IPS-20b (cell line): ENCODE measurements at regions not wholly inside any gene's neighbourhood (a gene's known extent, or its start where the extent isn't known, plus 50 kb on each side); places are given as distances from the start of the nearest gene placed in this dataset.

Experiments
- H3K27ac ChIP-seq: one replicate; pipeline ENCODE4 v1.5.1; 2013; ENCODE audit warnings: low read length
- H3K27me3 ChIP-seq: 2 replicates; pipeline ENCODE4 v1.6.1; 2013; ENCODE audit warnings: mild to moderate bottlenecking, low read length, inconsistent platforms; ENCODE audit not compliant: insufficient read depth
- H3K36me3 ChIP-seq: 2 replicates; pipeline ENCODE4 v1.6.1; 2013; ENCODE audit warnings: low read depth, mild to moderate bottlenecking, inconsistent platforms, low read length, moderate library complexity; ENCODE audit not compliant: insufficient read depth
- H3K4me1 ChIP-seq: 2 replicates; pipeline ENCODE4 v1.6.1; 2013; ENCODE audit warnings: mild to moderate bottlenecking, control low read depth, inconsistent platforms, low read length, moderate library complexity; ENCODE audit not compliant: insufficient read depth
- H3K4me3 ChIP-seq: 2 replicates; pipeline ENCODE4 v1.5.1; 2013; ENCODE audit warnings: mild to moderate bottlenecking, low read length, inconsistent platforms
- H3K9ac ChIP-seq: 2 replicates; pipeline ENCODE4 v1.6.1; 2013; ENCODE audit warnings: low read depth, mild to moderate bottlenecking, inconsistent platforms, low read length, moderate library complexity
- H3K9me3 ChIP-seq: 2 replicates; pipeline ENCODE4 v1.6.1; 2013; ENCODE audit warnings: mild to moderate bottlenecking, low read depth, low read length, inconsistent platforms; ENCODE audit not compliant: insufficient read depth

- no peaks in the 10 kb centered on the region for H3K4me1 ChIP-seq
- no peak overlapping the region for H3K9ac ChIP-seq
- no peaks in the 10 kb centered on the region for H3K27me3 ChIP-seq
- H3K4me3 ChIP-seq, result no peak overlapping the region
- H3K36me3 ChIP-seq, result no peaks in the 10 kb centered on the region
- H3K27ac ChIP-seq, result no peak overlapping the region
- H3K9me3 ChIP-seq, result no peaks in the 10 kb centered on the region
Observed at GRCh38 chr3:17994167-17994566, 251.7 kb upstream of the TBC1D5 start.

- H3K27me3 ChIP-seq, result no peaks in the 10 kb centered on the region
- no peaks in the 10 kb centered on the region for H3K9me3 ChIP-seq
- H3K9ac ChIP-seq, result no peak overlapping the region
- no peak overlapping the region for H3K4me3 ChIP-seq
- H3K36me3 ChIP-seq, result no peaks in the 10 kb centered on the region
- no peak overlapping the region for H3K27ac ChIP-seq
- H3K4me1 ChIP-seq, result no peaks in the 10 kb centered on the region
Observed at GRCh38 chr3:17990390-17990789, 248.0 kb upstream of the TBC1D5 start.

GRCh38 chr3:17986348-17986816 lies 244.0 kb upstream of the TBC1D5 start:
- Histone ChIP-seq H3K27me3 (no peaks in the 10 kb centered on the region), H3K9ac (no peak overlapping the region), H3K9me3 (no peaks in the 10 kb centered on the region), H3K4me1 (no peaks in the 10 kb centered on the region), H3K27ac (no peak overlapping the region), H3K36me3 (no peaks in the 10 kb centered on the region), H3K4me3 (no peak overlapping the region)

- H3K36me3 ChIP-seq, result no peaks in the 10 kb centered on the region
- H3K9ac ChIP-seq, result no peak overlapping the region
- H3K4me3 ChIP-seq, result no peak overlapping the region
- no peak overlapping the region for H3K27ac ChIP-seq
- no peaks in the 10 kb centered on the region for H3K27me3 ChIP-seq
- H3K9me3 ChIP-seq, result no peaks in the 10 kb centered on the region
- H3K4me1 ChIP-seq, result no peaks in the 10 kb centered on the region
Observed at GRCh38 chr3:17985658-17986347, 243.4 kb upstream of the TBC1D5 start.

- Histone ChIP-seq H3K9ac (no peak overlapping the region), H3K4me1 (no peaks in the 10 kb centered on the region), H3K4me3 (no peak overlapping the region), H3K9me3 (no peaks in the 10 kb centered on the region), H3K36me3 (no peaks in the 10 kb centered on the region), H3K27ac (no peak overlapping the region), H3K27me3 (no peaks in the 10 kb centered on the region)
Observed at GRCh38 chr3:17983106-17983505, 240.7 kb upstream of the TBC1D5 start.

- no peaks in the 10 kb centered on the region for H3K4me1 ChIP-seq
- no peak overlapping the region for H3K9ac ChIP-seq
- H3K27ac ChIP-seq, result no peak overlapping the region
- no peaks in the 10 kb centered on the region for H3K9me3 ChIP-seq
- H3K27me3 ChIP-seq, result no peaks in the 10 kb centered on the region
- no peaks in the 10 kb centered on the region for H3K36me3 ChIP-seq
- no peak overlapping the region for H3K4me3 ChIP-seq
Observed at GRCh38 chr3:17982211-17982880, 239.9 kb upstream of the TBC1D5 start.

GRCh38 chr3:17980863-17981262 lies 238.4 kb upstream of the TBC1D5 start:
- Histone ChIP-seq H3K36me3 (no peaks in the 10 kb centered on the region), H3K9me3 (no peaks in the 10 kb centered on the region), H3K27me3 (no peaks in the 10 kb centered on the region), H3K9ac (no peak overlapping the region), H3K4me3 (no peak overlapping the region), H3K4me1 (no peaks in the 10 kb centered on the region), H3K27ac (no peak overlapping the region)

- H3K27ac ChIP-seq, result no peak overlapping the region
Observed at GRCh38 chr3:17979911-17980310, 237.5 kb upstream of the TBC1D5 start.

GRCh38 chr3:17979252-17979651 lies 236.8 kb upstream of the TBC1D5 start:
- Histone ChIP-seq H3K9ac (no peak overlapping the region), H3K27ac (no peak overlapping the region), H3K27me3 (no peaks in the 10 kb centered on the region), H3K4me3 (no peak overlapping the region), H3K4me1 (no peaks in the 10 kb centered on the region), H3K36me3 (no peaks in the 10 kb centered on the region), H3K9me3 (no peaks in the 10 kb centered on the region)

More at GRCh38 chr3:17979911-17980310, 237.5 kb upstream of the TBC1D5 start:
- Histone ChIP-seq H3K9ac (no peak overlapping the region), H3K27me3 (no peaks in the 10 kb centered on the region), H3K9me3 (no peaks in the 10 kb centered on the region), H3K4me3 (no peak overlapping the region), H3K36me3 (no peaks in the 10 kb centered on the region), H3K4me1 (no peaks in the 10 kb centered on the region)

- H3K36me3 ChIP-seq, result no peaks in the 10 kb centered on the region
- H3K27me3 ChIP-seq, result no peaks in the 10 kb centered on the region
- no peaks in the 10 kb centered on the region for H3K9me3 ChIP-seq
- H3K4me1 ChIP-seq, result peaks cover 9% of the 10 kb centered on the region
- H3K9ac ChIP-seq, result no peak overlapping the region
- no peak overlapping the region for H3K27ac ChIP-seq
- H3K4me3 ChIP-seq, result no peak overlapping the region
Observed at GRCh38 chr3:17974206-17974841, 231.9 kb upstream of the TBC1D5 start.

- no peak overlapping the region for H3K27ac ChIP-seq
- no peaks in the 10 kb centered on the region for H3K9me3 ChIP-seq
- no peaks in the 10 kb centered on the region for H3K27me3 ChIP-seq
- H3K36me3 ChIP-seq, result no peaks in the 10 kb centered on the region
- H3K4me3 ChIP-seq, result no peak overlapping the region
- no peak overlapping the region for H3K9ac ChIP-seq
- peaks cover 9% of the 10 kb centered on the region for H3K4me1 ChIP-seq
Observed at GRCh38 chr3:17972959-17973906, 230.8 kb upstream of the TBC1D5 start.
